Suprapubic skin (tissue), 4 donors: ENCODE measurements at regions not wholly inside any gene's neighbourhood (a gene's known extent, or its start where the extent isn't known, plus 50 kb on each side); places are given as distances from the start of the nearest gene placed in this dataset.
"Not testable (repeated sequence)": the region's sequence is repeated elsewhere in the genome, so short reads cannot be mapped to it uniquely, and the experiment has no call there.

Experiments used
- DNase-seq, 2 donors: peaks; one replicate each; pipeline ENCODE4 v3.0.0-alpha.2; 2019; ENCODE audit warnings: low spot score in 2 of 2
- H3K27ac ChIP-seq: fragments of 200-600 bp; sonication (generic); one replicate; pipeline ENCODE4 v1.5.1; 2019
- H3K27me3 ChIP-seq: fragments of 200-600 bp; sonication (generic); one replicate; pipeline ENCODE4 v1.5.1; 2019
- H3K36me3 ChIP-seq: fragments of 200-600 bp; sonication (generic); one replicate; pipeline ENCODE4 v1.5.1; 2019
- H3K4me1 ChIP-seq: fragments of 200-600 bp; sonication (generic); one replicate; pipeline ENCODE4 v1.5.1; 2019
- H3K4me3 ChIP-seq: fragments of 200-600 bp; sonication (generic); one replicate; pipeline ENCODE4 v1.5.1; 2019; ENCODE audit warnings: mild to moderate bottlenecking
- H3K9me3 ChIP-seq: fragments of 200-600 bp; sonication (generic); one replicate; pipeline ENCODE4 v1.5.1; 2019
- EP300 ChIP-seq: sonication (generic); formaldehyde crosslinking; IDR thresholded peaks from one replicate; pipeline ENCODE4 v1.6.1; 2017; ENCODE audit warnings: antibody characterized with exemption
- POLR2A ChIP-seq, 2 donors: fragments of 450-650 bp; IDR thresholded peaks; one replicate each; pipeline ENCODE4 v1.6.1; 2017; ENCODE audit warnings: antibody characterized with exemption in 2 of 2, mild to moderate bottlenecking in 2 of 2, moderate library complexity in 2 of 2
- POLR2AphosphoS5 ChIP-seq, 3 donors: sonication (generic); formaldehyde crosslinking; IDR thresholded peaks; one replicate each; pipeline ENCODE4 v1.6.1; 2017; ENCODE audit warnings: antibody characterized with exemption in 3 of 3
- WGBS: methylation state at CpG from one replicate; pipeline ENCODE4 v1.1.5; 2018; 5-methylcytosine and 5-hydroxymethylcytosine counted together
- TF ChIP-seq, protein P1 (sequence below), 2 donors: fragments of 200-600 bp in 1 of 2; fragments of 450-650 bp in 1 of 2; sonication (generic) in 1 of 2; IDR thresholded peaks; one replicate each; pipeline ENCODE4 v1.5.1; 2016 to 2019; ENCODE audit warnings: antibody characterized with exemption in 2 of 2, mild to moderate bottlenecking in 1 of 2, moderate library complexity in 1 of 2

DNA sequence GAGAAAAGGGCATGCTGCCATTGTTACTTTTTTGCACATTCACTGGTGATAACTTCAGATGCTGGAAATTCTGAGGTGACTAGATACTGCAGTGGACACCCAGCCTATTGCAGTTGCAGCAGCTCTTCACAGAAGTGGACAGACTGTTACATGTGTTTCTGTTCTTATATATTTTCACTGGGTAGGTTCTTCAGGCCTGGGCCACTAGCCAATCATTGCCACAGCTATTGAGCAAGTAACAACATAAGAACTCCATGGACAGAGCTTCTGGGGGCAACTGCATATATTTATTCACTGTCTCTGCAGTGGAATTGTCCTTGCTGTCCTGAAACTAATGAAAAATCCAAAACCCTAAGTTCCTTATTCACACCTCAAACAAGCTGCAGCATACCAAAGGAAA is 938.6 kb upstream of the AMELY start:
- no peak overlapping the region for H3K27ac ChIP-seq
- no peaks in the 10 kb centered on the region for H3K36me3 ChIP-seq
- TF ChIP-seq EP300, result no peak
- TF ChIP-seq, protein P1, sequence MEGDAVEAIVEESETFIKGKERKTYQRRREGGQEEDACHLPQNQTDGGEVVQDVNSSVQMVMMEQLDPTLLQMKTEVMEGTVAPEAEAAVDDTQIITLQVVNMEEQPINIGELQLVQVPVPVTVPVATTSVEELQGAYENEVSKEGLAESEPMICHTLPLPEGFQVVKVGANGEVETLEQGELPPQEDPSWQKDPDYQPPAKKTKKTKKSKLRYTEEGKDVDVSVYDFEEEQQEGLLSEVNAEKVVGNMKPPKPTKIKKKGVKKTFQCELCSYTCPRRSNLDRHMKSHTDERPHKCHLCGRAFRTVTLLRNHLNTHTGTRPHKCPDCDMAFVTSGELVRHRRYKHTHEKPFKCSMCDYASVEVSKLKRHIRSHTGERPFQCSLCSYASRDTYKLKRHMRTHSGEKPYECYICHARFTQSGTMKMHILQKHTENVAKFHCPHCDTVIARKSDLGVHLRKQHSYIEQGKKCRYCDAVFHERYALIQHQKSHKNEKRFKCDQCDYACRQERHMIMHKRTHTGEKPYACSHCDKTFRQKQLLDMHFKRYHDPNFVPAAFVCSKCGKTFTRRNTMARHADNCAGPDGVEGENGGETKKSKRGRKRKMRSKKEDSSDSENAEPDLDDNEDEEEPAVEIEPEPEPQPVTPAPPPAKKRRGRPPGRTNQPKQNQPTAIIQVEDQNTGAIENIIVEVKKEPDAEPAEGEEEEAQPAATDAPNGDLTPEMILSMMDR (IDR thresholded peaks at IDR 0.05), result no peak
- no peak for TF ChIP-seq POLR2AphosphoS5 (IDR thresholded peaks at IDR 0.05)
- no peak for TF ChIP-seq POLR2A (IDR thresholded peaks at IDR 0.05)
- no peaks in the 10 kb centered on the region for H3K4me1 ChIP-seq
- no peaks in the 10 kb centered on the region for H3K27me3 ChIP-seq
- H3K9me3 ChIP-seq, result no peaks in the 10 kb centered on the region
- DNase-seq, result no peak
- no peak overlapping the region for H3K4me3 ChIP-seq

DNA sequence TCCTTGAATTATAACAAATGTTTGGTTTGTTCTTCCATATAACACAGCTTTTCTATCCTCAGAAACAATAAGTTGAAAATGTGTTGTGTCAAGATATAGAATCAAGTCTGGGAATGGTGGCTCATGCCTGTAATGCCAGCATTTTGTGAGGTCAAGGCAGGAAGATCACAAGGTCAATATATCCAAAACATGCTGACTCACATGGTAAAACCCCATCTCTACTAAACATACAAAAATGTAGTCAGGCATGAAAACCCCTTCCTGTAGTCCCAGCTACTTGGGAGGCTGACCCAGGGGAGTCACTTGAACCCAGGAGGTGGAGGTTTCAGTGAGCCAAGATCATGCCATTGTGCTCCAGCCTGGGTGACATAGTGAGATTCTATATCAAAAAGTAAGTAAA is 934.2 kb upstream of the AMELY start:
- Histone ChIP-seq H3K9me3 (no peaks in the 10 kb centered on the region), H3K27me3 (no peaks in the 10 kb centered on the region), H3K4me3 (no peak overlapping the region), H3K4me1 (no peaks in the 10 kb centered on the region), H3K36me3 (no peaks in the 10 kb centered on the region), H3K27ac (no peak overlapping the region)
- DNase-seq, result no peak
- TF ChIP-seq, protein P1 (IDR thresholded peaks at IDR 0.05), result no peak
- TF ChIP-seq POLR2AphosphoS5 (IDR thresholded peaks at IDR 0.05) (no peak), EP300 (no peak), POLR2A (IDR thresholded peaks at IDR 0.05) (no peak)

DNA sequence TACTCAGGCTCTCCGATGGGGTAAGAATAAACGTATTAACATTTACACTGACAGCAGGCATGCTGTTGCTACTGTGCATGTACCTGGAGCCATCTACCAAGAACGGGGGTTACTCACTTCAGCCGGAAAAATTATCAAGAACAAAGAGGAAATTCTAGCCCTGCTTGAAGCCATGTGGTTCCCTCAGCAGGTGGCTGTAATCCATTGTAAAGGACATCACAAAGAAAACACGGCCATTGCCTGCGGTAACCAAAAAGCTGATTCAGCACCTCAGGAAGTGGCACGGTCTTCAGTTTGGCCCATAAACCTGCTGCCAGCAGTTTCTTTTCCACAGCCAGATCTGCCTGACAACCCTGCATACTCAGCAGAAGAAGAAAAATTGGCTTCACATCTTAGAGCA is 925.5 kb upstream of the AMELY start:
- TF ChIP-seq EP300, result no peak
- no peak for TF ChIP-seq POLR2AphosphoS5 (IDR thresholded peaks at IDR 0.05)
- TF ChIP-seq POLR2A (IDR thresholded peaks at IDR 0.05), result no peak
- TF ChIP-seq, protein P1 (IDR thresholded peaks at IDR 0.05), result no peak

DNA sequence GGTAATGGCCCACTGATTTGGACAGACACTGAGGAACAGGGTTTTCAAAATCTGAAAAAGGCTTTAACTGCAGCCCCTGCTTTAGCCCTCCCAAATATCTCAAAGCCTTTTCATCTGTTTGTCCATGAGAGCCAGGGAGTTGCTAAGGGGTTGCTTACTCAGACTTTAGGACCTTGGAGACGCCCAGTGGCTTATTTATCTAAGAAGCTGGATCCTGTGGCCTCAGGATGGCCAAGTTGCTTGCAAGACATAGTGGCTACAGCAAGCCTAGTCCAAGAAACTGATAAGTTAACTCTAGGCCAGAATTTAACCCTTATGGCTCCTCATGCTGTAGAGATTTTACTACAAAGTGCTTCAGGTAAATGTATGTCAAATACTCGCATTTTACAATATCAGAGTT is 924.8 kb upstream of the AMELY start:
- no peaks in the 10 kb centered on the region for H3K36me3 ChIP-seq
- H3K9me3 ChIP-seq, result no peaks in the 10 kb centered on the region
- no peak overlapping the region for H3K4me3 ChIP-seq
- DNase-seq, result no peak
- TF ChIP-seq, protein P1 (IDR thresholded peaks at IDR 0.05), result no peak
- TF ChIP-seq POLR2A (IDR thresholded peaks at IDR 0.05) (no peak), POLR2AphosphoS5 (IDR thresholded peaks at IDR 0.05) (no peak), EP300 (no peak)
- WGBS, result no CpG with 5 or more reads among the region's 2 CpGs
- no peak overlapping the region for H3K27ac ChIP-seq
- H3K27me3 ChIP-seq, result no peaks in the 10 kb centered on the region
- no peaks in the 10 kb centered on the region for H3K4me1 ChIP-seq

More for the DNA sequence above, 925.5 kb upstream of the AMELY start:
- DNase-seq, result no peak
- Histone ChIP-seq H3K4me3 (no peak overlapping the region), H3K36me3 (no peaks in the 10 kb centered on the region), H3K4me1 (no peaks in the 10 kb centered on the region), H3K9me3 (no peaks in the 10 kb centered on the region), H3K27ac (no peak overlapping the region), H3K27me3 (no peaks in the 10 kb centered on the region)
- no CpG with 5 or more reads among the region's 7 CpGs for WGBS

DNA sequence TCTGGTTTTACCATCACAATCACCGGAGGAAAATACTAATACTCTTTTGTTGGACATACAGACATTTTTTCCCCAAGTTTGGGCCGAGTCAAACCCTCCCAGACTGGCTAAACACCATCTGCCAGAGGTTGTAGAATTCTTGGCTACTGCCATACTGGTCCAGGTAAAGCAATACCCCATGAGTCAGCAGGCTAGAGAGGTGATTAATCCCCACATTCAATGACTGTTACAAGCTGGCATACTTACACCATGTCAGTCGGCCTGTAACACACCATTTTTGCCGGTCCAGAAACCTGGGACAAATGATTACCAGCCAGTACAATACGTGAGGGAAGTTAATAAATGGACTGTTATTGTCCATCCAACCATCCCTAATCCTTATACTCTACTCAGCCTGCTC is 923.9 kb upstream of the AMELY start:
- Histone ChIP-seq H3K27ac (no peak overlapping the region), H3K36me3 (no peaks in the 10 kb centered on the region), H3K9me3 (no peaks in the 10 kb centered on the region), H3K27me3 (no peaks in the 10 kb centered on the region), H3K4me1 (no peaks in the 10 kb centered on the region), H3K4me3 (no peak overlapping the region)
- DNase-seq, result no peak
- no CpG with 5 or more reads among the region's 5 CpGs for WGBS
- TF ChIP-seq POLR2AphosphoS5 (IDR thresholded peaks at IDR 0.05) (no peak), POLR2A (IDR thresholded peaks at IDR 0.05) (no peak), EP300 (no peak)

DNA sequence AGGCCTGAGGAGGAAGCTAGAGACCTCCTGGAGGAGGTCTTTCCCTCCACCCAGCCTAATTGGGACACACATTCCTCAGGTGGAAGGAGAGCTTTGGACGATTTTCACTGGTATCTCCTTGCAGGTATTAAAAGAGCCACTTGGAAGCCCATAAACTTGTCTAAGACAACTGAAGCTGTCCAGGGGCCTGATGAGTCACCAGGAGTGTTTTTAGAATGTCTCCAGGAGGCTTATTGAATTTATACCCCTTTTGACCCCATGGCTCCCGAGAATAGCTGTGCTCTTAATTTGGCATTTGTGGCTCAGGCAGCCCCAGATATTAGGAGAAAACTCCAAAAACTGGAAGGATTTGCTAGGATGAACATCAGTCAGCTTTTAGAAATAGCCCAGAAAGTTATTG is 922.7 kb upstream of the AMELY start:
- no peak for DNase-seq
- Histone ChIP-seq H3K27ac (no peak overlapping the region), H3K4me3 (no peak overlapping the region), H3K27me3 (no peaks in the 10 kb centered on the region), H3K9me3 (no peaks in the 10 kb centered on the region), H3K36me3 (no peaks in the 10 kb centered on the region), H3K4me1 (no peaks in the 10 kb centered on the region)
- no CpG with 5 or more reads among the region's 2 CpGs for WGBS
- TF ChIP-seq POLR2A (IDR thresholded peaks at IDR 0.05), result no peak
- no peak for TF ChIP-seq EP300
- TF ChIP-seq, protein P1 (IDR thresholded peaks at IDR 0.05), result no peak
- TF ChIP-seq POLR2AphosphoS5 (IDR thresholded peaks at IDR 0.05), result no peak

DNA sequence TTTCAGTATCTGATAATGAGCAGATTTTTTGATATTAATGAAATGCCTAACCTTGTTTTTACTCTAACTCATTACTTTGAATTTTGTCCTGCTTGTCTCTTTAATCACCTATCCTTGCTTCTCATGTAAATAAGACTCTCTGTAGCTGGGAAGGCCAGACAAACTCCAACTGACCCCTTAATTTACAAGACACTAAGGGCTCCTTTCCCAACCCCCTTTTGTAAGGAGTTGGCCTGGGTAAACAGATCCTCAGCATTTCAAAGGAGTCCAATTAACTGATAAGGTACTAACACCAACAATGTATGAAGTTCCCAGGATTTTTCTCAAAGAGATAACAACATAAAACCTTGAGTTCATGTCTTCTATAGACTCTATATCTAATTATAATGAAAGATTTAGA is 919.3 kb upstream of the AMELY start:
- not testable (repeated sequence) for H3K36me3 ChIP-seq, H3K27me3 ChIP-seq, H3K9me3 ChIP-seq, H3K4me3 ChIP-seq, DNase-seq, H3K4me1 ChIP-seq, H3K27ac ChIP-seq
